NCI-H2107 (cell line): ENCODE measurements at regions not wholly inside any gene's neighbourhood (a gene's known extent, or its start where the extent isn't known, plus 50 kb on each side); places are given as distances from the start of the nearest gene placed in this dataset.

ENCODE experiments used
- DNase-seq: peaks from one replicate; lab custom pipeline; 2025; lab: John Stamatoyannopoulos, UW

GRCh38 chr22:22148905-22149304 lies 95.7 kb upstream of the VPREB1 start:
- no peak for DNase-seq

GRCh38 chr22:22144858-22145257 lies 99.7 kb upstream of the VPREB1 start:
- no peak for DNase-seq

GRCh38 chr22:22143448-22143847 lies 101.1 kb upstream of the VPREB1 start:
- DNase-seq = no peak

- no peak for DNase-seq
Measured at GRCh38 chr22:22142661-22143060, 101.9 kb upstream of the VPREB1 start.

- DNase-seq = no peak
Measured at GRCh38 chr22:22141771-22142591, 102.6 kb upstream of the VPREB1 start.

- DNase-seq = no peak
Measured at GRCh38 chr22:22141031-22141430, 103.6 kb upstream of the VPREB1 start.

GRCh38 chr22:22139364-22139763 lies 105.2 kb upstream of the VPREB1 start:
- DNase-seq = no peak

- DNase-seq = no peak
Measured at GRCh38 chr22:22138915-22139314, 105.7 kb upstream of the VPREB1 start.

GRCh38 chr22:22137891-22138290 lies 106.7 kb upstream of the VPREB1 start:
- no peak for DNase-seq

GRCh38 chr22:22133910-22134309 lies 110.7 kb upstream of the VPREB1 start:
- no peak for DNase-seq

GRCh38 chr22:22130953-22131608 lies 113.5 kb upstream of the VPREB1 start:
- no peak for DNase-seq

GRCh38 chr22:22129387-22129786 lies 115.2 kb upstream of the VPREB1 start:
- DNase-seq = no peak

GRCh38 chr22:22128440-22128839 lies 116.1 kb upstream of the VPREB1 start:
- no peak for DNase-seq

GRCh38 chr22:22127100-22127499 lies 117.5 kb upstream of the VPREB1 start:
- no peak for DNase-seq

- no peak for DNase-seq
Measured at GRCh38 chr22:22125579-22126468, 118.8 kb upstream of the VPREB1 start.

GRCh38 chr22:22125028-22125578 lies 119.5 kb upstream of the VPREB1 start:
- no peak for DNase-seq

GRCh38 chr22:22124374-22124773 lies 120.2 kb upstream of the VPREB1 start:
- DNase-seq = no peak

- no peak for DNase-seq
Measured at GRCh38 chr22:22123960-22124278, 120.7 kb upstream of the VPREB1 start.

- DNase-seq = no peak
Measured at GRCh38 chr22:22123118-22123959, 121.2 kb upstream of the VPREB1 start.

- DNase-seq = no peak
Measured at GRCh38 chr22:22122348-22123117, 122.1 kb upstream of the VPREB1 start.

- no peak for DNase-seq
Measured at GRCh38 chr22:22121445-22121844, 123.1 kb upstream of the VPREB1 start.
